SK-N-SH (cell line): ENCODE measurements at regions not wholly inside any gene's neighbourhood (a gene's known extent, or its start where the extent isn't known, plus 50 kb on each side); places are given as distances from the start of the nearest gene placed in this dataset.

Experiments
- CTCF ChIA-PET: fragments of 300-600, 350-600 bp; formaldehyde crosslinking; extraction: SDS; loops from one replicate; lab custom pipeline; 2021; lab: Yijun Ruan, JAX
- POLR2A ChIA-PET: fragments of 350-600 bp; sonication (Branson Sonifier 250); formaldehyde crosslinking; extraction: SDS; loops from one replicate; lab custom pipeline; 2020; ENCODE audit warnings: antibody characterized with exemption, inconsistent platforms; lab: Yijun Ruan, JAX
- DNase-seq: peaks from one replicate; pipeline ENCODE4 v3.0.0; 2012
- H2AFZ ChIP-seq: fragments of 200-600 bp; sonication (generic); 2 replicates; pipeline ENCODE4 v1.8.1; 2016; ENCODE audit warnings: antibody characterized with exemption, mild to moderate bottlenecking, low read depth
- H3F3A ChIP-seq: fragments of 200-600 bp; sonication (generic); replicated peaks from 2 replicates; pipeline ENCODE3; 2016; ENCODE audit warnings: antibody characterized with exemption, mild to moderate bottlenecking; ENCODE audit not compliant: insufficient read depth
- H3K27ac ChIP-seq, 2 experiments: fragments of 200-500 bp in 1 of 2; fragments of 200-600 bp in 1 of 2; sonication (Bioruptor generic) in 1 of 2; sonication (generic), shearing (Covaris generic) in 1 of 2; 2 replicates each; pipeline versions ENCODE4 v1.5.1 to v1.6.1; 2014 to 2016; ENCODE audit warnings: low read depth in 2 of 2, inconsistent platforms in 1 of 2, low read length in 1 of 2, mild to moderate bottlenecking in 1 of 2, mixed read lengths in 1 of 2
- H3K27me3 ChIP-seq: fragments of 200-600 bp; sonication (generic), shearing (Covaris generic); 2 replicates; pipeline ENCODE4 v1.6.1; 2016; ENCODE audit warnings: mixed run types; ENCODE audit not compliant: insufficient read depth
- H3K36me3 ChIP-seq, 2 experiments: fragments of 200-500 bp in 1 of 2; fragments of 200-600 bp in 1 of 2; sonication (Bioruptor generic) in 1 of 2; sonication (generic) in 1 of 2; replicated peaks in 1 of 2; 2 replicates each; pipeline versions ENCODE3 to v1.5.1; 2014 to 2016; ENCODE audit warnings: low read length in 1 of 2, mild to moderate bottlenecking in 1 of 2; ENCODE audit not compliant: insufficient read depth in 2 of 2, control insufficient read depth in 1 of 2
- H3K4me1 ChIP-seq, 2 experiments: fragments of 200-500 bp in 1 of 2; fragments of 200-600 bp in 1 of 2; sonication (Bioruptor generic) in 1 of 2; sonication (generic), shearing (Covaris generic) in 1 of 2; 2 replicates each; pipeline versions ENCODE4 v1.5.1 to v1.6.1; 2014 to 2016; ENCODE audit warnings: low read depth in 1 of 2, low read length in 1 of 2, mixed run types in 1 of 2; ENCODE audit not compliant: insufficient read depth in 2 of 2, control insufficient read depth in 1 of 2
- H3K4me2 ChIP-seq: fragments of 200-600 bp; sonication (generic), shearing (Covaris generic); 2 replicates; pipeline ENCODE4 v1.6.1; 2017; ENCODE audit warnings: mixed run types
- H3K4me3 ChIP-seq, 2 experiments: fragments of 200-500 bp in 1 of 2; fragments of 200-600 bp in 1 of 2; sonication (Bioruptor generic) in 1 of 2; sonication (generic), shearing (Covaris generic) in 1 of 2; 2 replicates each; pipeline versions ENCODE4 v1.5.1 to v1.8.1; 2014 to 2016; ENCODE audit warnings: low read depth in 2 of 2, inconsistent platforms in 1 of 2, low read length in 1 of 2, mild to moderate bottlenecking in 1 of 2, mixed read lengths in 1 of 2, moderate library complexity in 1 of 2
- H3K79me2 ChIP-seq: fragments of 200-600 bp; sonication (generic); 2 replicates; pipeline ENCODE4 v1.8.1; 2017; ENCODE audit warnings: mild to moderate bottlenecking; ENCODE audit not compliant: insufficient read depth
- H3K9ac ChIP-seq: fragments of 200-600 bp; sonication (generic); 2 replicates; pipeline ENCODE4 v1.6.1; 2017; ENCODE audit warnings: mixed run types
- H3K9me2 ChIP-seq: fragments of 200-600 bp; sonication (generic); 2 replicates; pipeline ENCODE4 v1.6.1; 2017; ENCODE audit warnings: mixed run types
- H3K9me3 ChIP-seq: fragments of 200-600 bp; sonication (generic); 2 replicates; pipeline ENCODE4 v1.6.1; 2017; ENCODE audit warnings: mixed run types, mild to moderate bottlenecking, moderate library complexity
- H4K20me1 ChIP-seq: fragments of 200-600 bp; sonication (generic); 2 replicates; pipeline ENCODE4 v1.6.1; 2017; ENCODE audit warnings: mild to moderate bottlenecking, mixed run types; ENCODE audit not compliant: insufficient read depth
- CHD2 ChIP-seq: fragments of 150-350 bp; IDR thresholded peaks from 2 replicates; pipeline ENCODE4 v1.6.1; 2018; ENCODE audit warnings: low read length; ENCODE audit not compliant: partially characterized antibody
- ELF1 ChIP-seq: IDR thresholded peaks from 2 replicates; pipeline ENCODE4 v1.4.0; 2012
- EP300 ChIP-seq, 2 experiments: IDR thresholded peaks; 2 replicates each; pipeline versions ENCODE4 v1.4.0 to v1.6.1; 2012; ENCODE audit warnings: borderline replicate concordance in 1 of 2, low read depth in 1 of 2, low read length in 1 of 2
- FOSL2 ChIP-seq: IDR thresholded peaks from 2 replicates; pipeline ENCODE4 v1.4.0; 2012; ENCODE audit warnings: low read depth, mild to moderate bottlenecking, moderate library complexity, borderline replicate concordance
- FOXJ3 ChIP-seq: sonication (generic); formaldehyde crosslinking; IDR thresholded peaks from 2 replicates; pipeline ENCODE4 v1.5.1; 2020; ENCODE audit warnings: mild to moderate bottlenecking, missing genetic modification reagents
- IRF3 ChIP-seq: fragments of 150-350 bp; IDR thresholded peaks from 2 replicates; pipeline ENCODE4 v1.6.1; 2016; ENCODE audit warnings: mild to moderate bottlenecking, low read depth, low read length
- MEF2A ChIP-seq: IDR thresholded peaks from 2 replicates; pipeline ENCODE4 v1.4.0; 2012; ENCODE audit warnings: low read depth, borderline replicate concordance
- MXI1 ChIP-seq: IDR thresholded peaks from 2 replicates; pipeline ENCODE4 v1.6.1; 2012; ENCODE audit warnings: mild to moderate bottlenecking, low read depth, low read length, improper control_type of control experiment
- NFIC ChIP-seq: IDR thresholded peaks from 2 replicates; pipeline ENCODE4 v1.4.0; 2012; ENCODE audit warnings: borderline replicate concordance
- RAD21 ChIP-seq: IDR thresholded peaks from 2 replicates; pipeline ENCODE4 v1.6.1; 2012; ENCODE audit warnings: mild to moderate bottlenecking, low read length
- RFX5 ChIP-seq: IDR thresholded peaks from 2 replicates; pipeline ENCODE4 v1.6.1; 2012; ENCODE audit warnings: mild to moderate bottlenecking, improper control_type of control experiment, low read length
- RXRA ChIP-seq: IDR thresholded peaks from 2 replicates; pipeline ENCODE4 v1.4.0; 2012; ENCODE audit warnings: low read depth, mild to moderate bottlenecking, borderline replicate concordance
- SIN3A ChIP-seq: IDR thresholded peaks from 2 replicates; pipeline ENCODE4 v1.6.1; 2012; ENCODE audit warnings: low read depth, mild to moderate bottlenecking, low read length, moderate library complexity, borderline replicate concordance
- SMC3 ChIP-seq: IDR thresholded peaks from 2 replicates; pipeline ENCODE4 v1.6.1; 2012; ENCODE audit warnings: low read depth, low read length, improper control_type of control experiment
- TEAD4 ChIP-seq: IDR thresholded peaks from 2 replicates; pipeline ENCODE4 v1.4.0; 2012; ENCODE audit warnings: mild to moderate bottlenecking, borderline replicate concordance; ENCODE audit not compliant: insufficient read depth
- YY1 ChIP-seq: IDR thresholded peaks from 2 replicates; pipeline ENCODE4 v1.4.0; 2012; ENCODE audit warnings: low read depth, mild to moderate bottlenecking
- ZBTB33 ChIP-seq: IDR thresholded peaks from 2 replicates; pipeline ENCODE4 v1.4.0; 2012; ENCODE audit warnings: low read depth, borderline replicate concordance
- WGBS: methylation state at CpG from one replicate; pipeline ENCODE4 v1.1.6; 2017; ENCODE audit warnings: low lambda C conversion rate; 5-methylcytosine and 5-hydroxymethylcytosine counted together
- TF ChIP-seq, protein P1 (sequence below): fragments of 150-350 bp; IDR thresholded peaks from 2 replicates; pipeline ENCODE4 v1.6.1; 2017; ENCODE audit warnings: antibody characterized with exemption, low read length, low read depth, borderline replicate concordance
- TF ChIP-seq, protein P2 (sequence below): fragments of 200-600 bp; sonication (generic); IDR thresholded peaks from 2 replicates; pipeline ENCODE4 v1.6.1; 2017; ENCODE audit warnings: antibody characterized with exemption, mild to moderate bottlenecking, moderate library complexity

- ChIA-PET CTCF (interaction anchor here (0.7 kb wide), 1 partner anchor 55 kb away, joined by 3 read pairs; no protein-coding TSS in a partner anchor), POLR2A (no interaction called here)
- no peaks in the 10 kb centered on the region for H3K79me2 ChIP-seq
These were observed 422.2 kb upstream of the SULF2 start for GRCh38 chr20:48207505-48207904.

GRCh38 chr20:48205786-48206185, 420.5 kb upstream of the SULF2 start:
- Histone ChIP-seq H3K27me3 (no peaks in the 10 kb centered on the region), H3K4me2 (no peak overlapping the region), H3K4me1 (peaks cover 0 to 18% of the 10 kb centered on the region in 2 experiments; a peak in 1 of 4 replicates), H3F3A (no peaks in the 10 kb centered on the region), H2AFZ (no peak overlapping the region), H3K4me3 (no peak overlapping the region), H4K20me1 (no peaks in the 10 kb centered on the region), H3K9me2 (no peaks in the 10 kb centered on the region), H3K27ac (no peak overlapping the region), H3K9ac (no peak overlapping the region), H3K36me3 (no peaks in the 10 kb centered on the region), H3K9me3 (no peaks in the 10 kb centered on the region), H3K79me2 (no peaks in the 10 kb centered on the region)
- ChIA-PET CTCF (no interaction called here), POLR2A (no interaction called here)
- no peak for DNase-seq
- 67% methylated on average over 3 of the region's 7 CpGs for WGBS
- TF ChIP-seq CHD2: no peak
- no peak for TF ChIP-seq IRF3
- no peak for TF ChIP-seq ZBTB33
- TF ChIP-seq NFIC: no peak
- no peak for TF ChIP-seq FOSL2
- TF ChIP-seq, protein P1, sequence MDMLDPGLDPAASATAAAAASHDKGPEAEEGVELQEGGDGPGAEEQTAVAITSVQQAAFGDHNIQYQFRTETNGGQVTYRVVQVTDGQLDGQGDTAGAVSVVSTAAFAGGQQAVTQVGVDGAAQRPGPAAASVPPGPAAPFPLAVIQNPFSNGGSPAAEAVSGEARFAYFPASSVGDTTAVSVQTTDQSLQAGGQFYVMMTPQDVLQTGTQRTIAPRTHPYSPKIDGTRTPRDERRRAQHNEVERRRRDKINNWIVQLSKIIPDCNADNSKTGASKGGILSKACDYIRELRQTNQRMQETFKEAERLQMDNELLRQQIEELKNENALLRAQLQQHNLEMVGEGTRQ: no peak
- TF ChIP-seq SMC3: no peak
- TF ChIP-seq MXI1: no peak
- no peak for TF ChIP-seq EP300 (IDR thresholded peaks at IDR 0.05; ENCODE audit: borderline replicate concordance in 1 of 2, low read depth in 1 of 2, low read length in 1 of 2)
- TF ChIP-seq, protein P2, sequence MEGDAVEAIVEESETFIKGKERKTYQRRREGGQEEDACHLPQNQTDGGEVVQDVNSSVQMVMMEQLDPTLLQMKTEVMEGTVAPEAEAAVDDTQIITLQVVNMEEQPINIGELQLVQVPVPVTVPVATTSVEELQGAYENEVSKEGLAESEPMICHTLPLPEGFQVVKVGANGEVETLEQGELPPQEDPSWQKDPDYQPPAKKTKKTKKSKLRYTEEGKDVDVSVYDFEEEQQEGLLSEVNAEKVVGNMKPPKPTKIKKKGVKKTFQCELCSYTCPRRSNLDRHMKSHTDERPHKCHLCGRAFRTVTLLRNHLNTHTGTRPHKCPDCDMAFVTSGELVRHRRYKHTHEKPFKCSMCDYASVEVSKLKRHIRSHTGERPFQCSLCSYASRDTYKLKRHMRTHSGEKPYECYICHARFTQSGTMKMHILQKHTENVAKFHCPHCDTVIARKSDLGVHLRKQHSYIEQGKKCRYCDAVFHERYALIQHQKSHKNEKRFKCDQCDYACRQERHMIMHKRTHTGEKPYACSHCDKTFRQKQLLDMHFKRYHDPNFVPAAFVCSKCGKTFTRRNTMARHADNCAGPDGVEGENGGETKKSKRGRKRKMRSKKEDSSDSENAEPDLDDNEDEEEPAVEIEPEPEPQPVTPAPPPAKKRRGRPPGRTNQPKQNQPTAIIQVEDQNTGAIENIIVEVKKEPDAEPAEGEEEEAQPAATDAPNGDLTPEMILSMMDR: no peak
- no peak for TF ChIP-seq MEF2A

More at GRCh38 chr20:48207505-48207904, 422.2 kb upstream of the SULF2 start:
- Histone ChIP-seq H3K4me3 (no peak overlapping the region), H3K27ac (no peak overlapping the region), H2AFZ (no peak overlapping the region), H3K4me2 (no peak overlapping the region), H3K9ac (no peak overlapping the region), H3F3A (no peaks in the 10 kb centered on the region), H3K27me3 (no peaks in the 10 kb centered on the region), H3K36me3 (no peaks in the 10 kb centered on the region), H3K4me1 (peaks cover 0 to 5% of the 10 kb centered on the region in 2 experiments; a peak in 1 of 4 replicates), H4K20me1 (no peaks in the 10 kb centered on the region), H3K9me2 (no peaks in the 10 kb centered on the region), H3K9me3 (no peaks in the 10 kb centered on the region)
- no peak for TF ChIP-seq RFX5
- no peak for TF ChIP-seq YY1
- no peak for TF ChIP-seq CHD2
- TF ChIP-seq EP300 (IDR thresholded peaks at IDR 0.05; ENCODE audit: borderline replicate concordance in 1 of 2, low read depth in 1 of 2, low read length in 1 of 2): no peak
- TF ChIP-seq TEAD4: no peak
- TF ChIP-seq RXRA: no peak
- no peak for TF ChIP-seq MXI1
- TF ChIP-seq NFIC: no peak
- TF ChIP-seq SIN3A: no peak
- TF ChIP-seq FOXJ3: no peak
- TF ChIP-seq ZBTB33: no peak
- no peak for TF ChIP-seq MEF2A
- TF ChIP-seq RAD21: no peak
- no peak for TF ChIP-seq ELF1
- 31% methylated on average over 4 of the region's 4 CpGs for WGBS
- DNase-seq: no peak
